GM12865 (cell line): ENCODE measurements at regions not wholly inside any gene's neighbourhood (a gene's known extent, or its start where the extent isn't known, plus 50 kb on each side); places are given as distances from the start of the nearest gene placed in this dataset.
"Not testable (repeated sequence)": the region's sequence is repeated elsewhere in the genome, so short reads cannot be mapped to it uniquely, and the experiment has no call there.

Source experiments
- DNase-seq: peaks from one replicate; pipeline ENCODE4 v3.0.0; 2010; ENCODE audit warnings: low read depth
- H3K4me3 ChIP-seq: 2 replicates; pipeline ENCODE4 v1.5.1; 2011; ENCODE audit warnings: mild to moderate bottlenecking, low read depth, low read length, control low read depth
- CTCF ChIP-seq: IDR thresholded peaks from 2 replicates; pipeline ENCODE4 v1.5.1; 2011; ENCODE audit warnings: low read length, control low read depth, low read depth, inconsistent platforms; ENCODE audit not compliant: insufficient read depth; ENCODE audit errors: missing control alignments

GRCh38 chr3:75254685-75255084 is 409.4 kb upstream of the FRG2C start:
- no peak for TF ChIP-seq CTCF
- no peak overlapping the region for H3K4me3 ChIP-seq
- no peak for DNase-seq

GRCh38 chr3:75258825-75259683 is 405.1 kb upstream of the FRG2C start:
- not testable (repeated sequence) for H3K4me3 ChIP-seq, DNase-seq
- peak; percentile 20 for TF ChIP-seq CTCF

GRCh38 chr3:75260975-75261374 is 403.2 kb upstream of the FRG2C start:
- not testable (repeated sequence) for H3K4me3 ChIP-seq, DNase-seq

GRCh38 chr3:75262661-75263060 is 401.5 kb upstream of the FRG2C start:
- H3K4me3 ChIP-seq: no peak overlapping the region
- TF ChIP-seq CTCF: no peak
- no peak for DNase-seq

- no peak for TF ChIP-seq CTCF
- H3K4me3 ChIP-seq: no peak overlapping the region
- no peak for DNase-seq
Measured at GRCh38 chr3:75265897-75266296, 398.2 kb upstream of the FRG2C start.

GRCh38 chr3:75268576-75268975 is 395.6 kb upstream of the FRG2C start:
- H3K4me3 ChIP-seq, DNase-seq: not testable (repeated sequence)

- not testable (repeated sequence) for H3K4me3 ChIP-seq, DNase-seq
Measured at GRCh38 chr3:75272237-75272636, 391.9 kb upstream of the FRG2C start.

- DNase-seq: no peak
- no peak overlapping the region for H3K4me3 ChIP-seq
- no peak for TF ChIP-seq CTCF
Measured at GRCh38 chr3:75272691-75273090, 391.4 kb upstream of the FRG2C start.

GRCh38 chr3:75285531-75286148 is 378.5 kb upstream of the FRG2C start:
- not testable (repeated sequence) for DNase-seq, H3K4me3 ChIP-seq

GRCh38 chr3:75288972-75289574 is 375.1 kb upstream of the FRG2C start:
- not testable (repeated sequence) for H3K4me3 ChIP-seq, DNase-seq
